NCI-H187 treated with DMSO at 0.1 percent for 48 hours (cell line): ENCODE measurements at regions not wholly inside any gene's neighbourhood (a gene's known extent, or its start where the extent isn't known, plus 50 kb on each side); places are given as distances from the start of the nearest gene placed in this dataset.
A peak's percentile ranks its signal among the peaks of the same experiment; 100 is the strongest.

Experiments
- DNase-seq: peaks from one replicate; lab custom pipeline; 2025; lab: John Stamatoyannopoulos, UW

DNA sequence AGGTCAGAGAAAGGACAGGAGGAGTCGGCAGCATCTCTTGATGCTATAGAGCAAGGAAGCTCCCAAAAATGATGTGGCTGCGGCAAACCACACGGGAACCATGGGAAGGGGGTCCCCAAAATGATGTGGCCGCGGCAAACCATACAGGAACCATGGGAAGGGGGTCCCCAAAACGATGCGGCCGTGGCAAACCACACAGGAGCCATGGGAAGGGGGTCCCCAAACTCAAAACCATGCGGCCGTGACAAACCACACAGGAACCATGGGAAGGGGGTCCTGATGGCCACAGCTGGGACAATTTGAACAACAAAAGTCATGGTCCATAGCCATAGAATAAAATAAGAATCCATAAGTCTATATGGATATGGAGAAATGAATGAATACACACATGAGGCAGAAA is 58.4 kb upstream of the GLI2 start:
- no peak for DNase-seq

DNA sequence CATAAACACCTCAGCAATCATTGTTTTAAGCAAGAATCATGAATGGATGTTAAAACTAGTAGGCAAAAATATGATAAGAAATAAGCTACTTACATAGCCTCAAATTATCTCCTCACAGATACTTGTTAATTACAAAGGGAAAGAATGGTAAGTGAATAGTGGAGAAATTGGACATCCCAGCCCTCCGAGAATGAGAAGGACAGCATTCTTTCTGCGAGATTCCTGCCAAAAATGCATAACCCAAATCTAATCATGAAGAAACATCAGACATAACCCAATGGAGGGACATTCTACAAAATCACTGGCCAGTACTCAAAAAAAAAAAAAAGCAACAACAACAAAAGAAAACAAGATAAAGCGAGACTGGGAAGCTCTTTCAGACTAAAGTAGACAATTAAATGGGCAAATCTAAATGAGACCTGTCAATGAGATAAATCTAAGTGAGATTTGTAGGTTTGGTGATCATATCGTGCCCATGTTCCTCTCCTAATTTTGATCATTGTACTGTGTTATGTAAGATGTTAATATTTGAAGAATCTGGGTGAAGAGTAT is 57.9 kb upstream of the GLI2 start:
- DNase-seq = no peak

DNA sequence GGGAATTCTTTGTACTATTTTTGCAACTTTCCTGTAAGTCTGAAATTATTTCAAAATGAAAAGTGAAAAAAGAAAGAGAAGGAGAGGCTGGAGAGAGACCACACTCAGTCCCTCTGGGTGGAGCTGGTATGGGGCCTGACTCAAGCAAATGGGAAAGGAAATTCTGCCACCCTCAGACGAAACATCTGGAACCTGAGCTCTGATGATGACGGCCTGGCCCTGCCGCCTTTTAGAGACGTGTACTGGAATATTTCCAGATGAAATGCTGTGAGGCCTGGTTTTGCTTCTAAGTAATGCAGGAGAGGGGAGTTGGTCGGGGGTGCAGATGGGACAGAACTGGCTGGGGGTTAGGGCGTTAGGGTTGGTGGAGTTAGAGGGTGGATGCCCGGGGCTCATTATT is 57.4 kb upstream of the GLI2 start:
- no peak for DNase-seq

DNA sequence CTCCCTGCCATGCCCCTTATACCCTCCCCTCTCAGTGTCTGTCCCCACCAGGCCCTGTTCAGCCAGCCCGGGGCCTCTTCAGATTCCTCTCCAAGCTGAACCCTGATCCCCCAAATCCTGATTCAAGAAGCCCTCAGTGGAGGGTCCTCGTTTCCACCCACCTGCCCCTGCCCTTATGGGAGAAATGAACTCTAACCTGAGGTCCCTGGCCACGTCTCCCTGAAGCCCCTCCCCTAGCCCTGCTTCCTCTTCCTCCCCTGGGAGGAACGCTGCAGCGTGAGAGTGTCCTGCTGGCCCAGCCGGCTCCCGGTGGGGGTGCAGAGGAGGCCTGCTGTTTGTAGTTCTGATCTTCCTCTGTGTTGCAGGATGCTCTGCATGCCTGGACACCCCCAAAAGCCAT is 56.7 kb upstream of the GLI2 start:
- no peak for DNase-seq

DNA sequence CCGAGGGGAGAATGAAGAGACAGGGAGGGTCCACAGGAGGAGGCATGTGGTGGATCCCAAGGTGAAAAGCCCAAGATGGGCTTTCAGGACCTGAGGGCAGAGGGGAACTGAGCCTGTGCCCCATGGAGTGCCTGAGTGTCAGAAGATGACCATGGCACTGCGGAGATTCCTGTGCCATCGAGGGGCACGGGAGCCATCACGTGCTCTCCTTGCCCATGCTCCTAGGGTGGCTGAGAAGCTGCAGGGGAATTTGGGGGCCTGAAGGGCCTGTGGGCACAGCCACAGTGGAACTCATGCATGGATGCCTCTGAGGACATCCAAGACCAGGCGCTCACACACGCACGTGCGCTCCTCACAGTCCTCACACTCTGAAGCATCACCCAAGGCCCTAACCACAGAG is 56.1 kb upstream of the GLI2 start:
- no peak for DNase-seq

DNA sequence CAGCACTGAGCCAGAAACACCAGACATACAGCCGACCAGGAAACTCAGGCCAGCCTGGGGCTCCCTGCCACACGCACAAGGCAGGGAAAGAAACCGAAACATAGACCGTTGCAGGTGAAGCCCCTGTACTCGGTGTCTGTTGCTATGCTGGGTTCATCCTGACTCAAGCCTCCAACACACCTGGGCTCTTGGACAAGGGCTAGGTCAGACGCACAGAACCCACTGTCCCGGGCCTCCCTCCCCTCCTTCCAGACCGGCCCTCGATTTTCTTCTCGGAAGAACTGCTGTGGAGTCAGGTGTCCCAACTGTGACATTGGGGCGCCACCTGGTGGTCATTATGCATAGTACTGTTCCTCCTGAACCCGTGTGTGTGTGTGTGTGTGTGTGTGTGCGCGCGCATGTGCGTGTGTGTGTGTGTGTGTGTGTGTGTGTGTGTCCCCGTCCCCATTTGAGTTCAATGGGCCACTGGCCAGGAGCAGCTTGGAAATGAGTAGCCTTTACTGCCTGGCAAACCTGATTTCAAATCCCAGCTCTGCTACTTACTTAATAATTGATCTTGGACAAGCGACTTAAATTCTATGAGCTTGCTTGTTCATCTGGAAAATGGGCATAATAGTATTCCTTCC is 55.4 kb upstream of the GLI2 start:
- peak; percentile 10 for DNase-seq

DNA sequence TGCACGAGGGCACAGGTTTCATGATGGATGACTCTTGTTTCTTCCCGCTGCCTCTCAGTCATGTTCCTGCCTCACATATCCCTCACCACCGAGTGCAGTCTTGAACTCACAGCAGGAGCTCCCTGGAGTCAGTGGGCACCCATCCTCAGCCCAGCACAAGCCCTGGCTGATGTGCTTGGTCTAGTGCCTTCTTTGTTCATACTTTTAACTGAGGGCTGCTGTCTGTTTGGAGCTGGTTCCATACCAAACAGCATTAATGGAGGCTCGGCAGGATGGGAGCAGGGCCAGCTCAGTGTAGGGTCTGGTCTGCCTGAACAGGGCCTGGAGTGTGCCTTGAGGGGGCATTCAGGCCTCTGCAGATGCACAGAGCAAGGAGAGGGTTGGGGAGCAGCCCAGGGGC is 54.5 kb upstream of the GLI2 start:
- no peak for DNase-seq

DNA sequence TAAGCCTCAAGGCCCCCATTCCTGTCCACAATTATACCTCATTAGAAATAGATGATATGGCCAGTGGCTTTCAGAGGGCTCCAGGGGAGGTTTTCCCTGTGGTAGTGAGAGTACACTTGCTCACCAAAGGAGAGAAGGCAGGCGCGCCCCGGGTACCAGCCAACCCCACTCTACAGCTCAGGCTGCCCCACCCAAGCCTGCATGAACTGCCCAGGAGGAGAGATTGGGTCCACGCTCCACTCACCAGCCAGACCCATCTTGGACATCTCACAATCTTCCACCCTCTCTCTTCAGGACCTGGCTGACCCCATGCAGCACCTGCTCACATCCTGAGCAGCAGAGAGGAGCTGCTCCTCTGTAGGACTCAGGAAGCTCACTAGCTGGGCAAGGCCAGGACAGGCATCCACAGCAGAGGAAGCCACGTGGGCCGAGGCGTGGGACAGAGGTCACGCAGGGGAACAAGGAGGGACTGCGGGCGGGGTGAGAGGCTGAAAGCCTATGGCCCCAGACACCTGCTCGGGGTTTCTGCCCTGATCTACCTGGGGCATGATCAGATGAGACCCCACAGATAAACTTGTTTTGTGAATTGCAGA is 53.9 kb upstream of the GLI2 start:
- no peak for DNase-seq

DNA sequence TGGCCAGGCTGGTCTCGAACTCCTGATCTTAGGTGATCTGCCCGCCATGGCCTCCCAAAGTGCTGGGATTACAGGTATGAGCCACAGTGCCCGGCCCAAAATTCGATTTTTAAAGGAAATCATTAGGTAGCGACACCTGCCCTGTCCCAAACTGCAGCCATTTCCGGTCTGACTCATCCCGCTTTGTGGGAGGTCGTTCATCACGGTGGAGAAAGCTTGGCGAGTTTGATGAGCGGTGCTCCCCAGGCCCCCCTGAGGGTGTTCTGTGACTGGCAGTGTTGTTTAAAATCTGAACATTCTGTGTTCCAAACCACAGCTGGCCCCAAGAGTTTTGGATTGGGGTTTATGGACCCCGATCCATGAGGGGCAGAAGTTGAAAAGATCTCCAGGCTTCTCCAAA is 53.0 kb upstream of the GLI2 start:
- DNase-seq = no peak

DNA sequence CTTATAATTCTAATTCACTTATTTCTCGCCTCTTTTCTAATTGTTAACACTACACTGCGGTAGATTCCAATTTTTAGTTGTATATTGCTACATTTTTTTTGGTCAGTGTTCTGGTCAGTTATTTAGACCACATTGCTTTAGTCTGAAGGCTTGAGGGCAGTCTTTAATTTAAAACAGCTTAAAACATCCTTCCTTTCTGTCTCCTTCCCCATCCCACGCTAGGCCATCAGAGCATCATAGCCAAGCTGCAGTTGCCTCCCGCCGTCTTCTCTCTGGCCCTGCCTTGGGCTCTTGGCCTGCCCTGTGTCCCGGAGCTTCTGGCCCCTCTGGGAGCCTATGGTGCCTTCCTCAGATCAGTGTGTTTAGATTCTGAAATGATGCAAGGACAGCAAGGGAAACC is 52.6 kb upstream of the GLI2 start:
- DNase-seq = no peak

DNA sequence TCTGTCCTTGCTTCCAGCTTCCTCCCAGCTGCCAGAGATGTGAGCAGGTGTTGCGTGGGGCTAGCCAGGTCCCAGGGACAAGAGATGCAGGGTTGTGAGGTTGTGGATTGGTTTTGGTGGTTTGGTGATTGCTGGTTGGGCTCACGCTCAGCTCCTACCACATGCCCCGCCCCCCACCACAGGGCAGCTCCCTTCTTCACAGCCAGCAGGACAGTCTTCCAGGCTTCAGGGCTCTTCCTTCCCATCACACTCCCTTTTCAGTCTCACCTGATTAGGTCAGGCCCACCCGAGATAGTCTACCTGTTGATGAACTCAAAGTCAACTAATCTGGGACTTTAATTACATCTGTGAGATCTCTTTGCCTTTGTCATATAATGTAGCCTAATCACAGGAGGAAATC is 52.0 kb upstream of the GLI2 start:
- no peak for DNase-seq

DNA sequence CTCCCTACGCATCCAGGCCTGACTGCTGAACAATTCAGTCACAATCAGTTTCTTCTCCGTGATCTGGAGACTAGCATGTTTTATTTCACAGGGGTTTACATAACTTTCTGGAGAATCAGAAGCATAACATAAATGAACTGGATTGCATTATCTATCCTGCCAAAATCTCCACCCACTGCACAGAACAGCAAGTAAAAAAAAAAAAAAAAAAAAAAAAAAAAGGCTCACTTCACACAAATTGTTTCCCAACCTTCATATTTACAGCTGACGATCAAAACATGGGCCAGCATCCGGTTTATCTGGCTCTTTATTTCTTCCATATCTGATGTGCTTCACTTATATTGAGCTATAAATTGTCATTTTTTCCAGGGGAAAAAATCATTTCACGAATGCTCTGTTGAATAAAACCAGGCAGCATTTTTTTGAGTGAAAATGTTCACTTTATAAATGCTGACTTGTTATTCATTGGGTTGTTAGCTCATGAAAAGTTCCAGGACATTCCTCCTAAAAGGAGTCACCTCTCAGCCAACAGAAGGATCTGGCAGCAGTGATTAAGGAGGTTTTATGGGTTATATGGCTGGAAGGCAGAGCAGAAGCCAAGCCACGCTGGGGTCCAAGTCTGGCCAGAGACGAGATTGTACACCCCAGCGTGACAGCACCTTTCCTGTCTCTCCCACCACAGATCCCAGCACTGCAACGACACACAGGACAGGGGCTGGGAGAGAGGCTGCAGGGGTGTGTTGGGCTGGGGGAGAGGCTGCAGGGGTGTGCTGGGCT is 51.2 kb upstream of the GLI2 start:
- DNase-seq = no peak

DNA sequence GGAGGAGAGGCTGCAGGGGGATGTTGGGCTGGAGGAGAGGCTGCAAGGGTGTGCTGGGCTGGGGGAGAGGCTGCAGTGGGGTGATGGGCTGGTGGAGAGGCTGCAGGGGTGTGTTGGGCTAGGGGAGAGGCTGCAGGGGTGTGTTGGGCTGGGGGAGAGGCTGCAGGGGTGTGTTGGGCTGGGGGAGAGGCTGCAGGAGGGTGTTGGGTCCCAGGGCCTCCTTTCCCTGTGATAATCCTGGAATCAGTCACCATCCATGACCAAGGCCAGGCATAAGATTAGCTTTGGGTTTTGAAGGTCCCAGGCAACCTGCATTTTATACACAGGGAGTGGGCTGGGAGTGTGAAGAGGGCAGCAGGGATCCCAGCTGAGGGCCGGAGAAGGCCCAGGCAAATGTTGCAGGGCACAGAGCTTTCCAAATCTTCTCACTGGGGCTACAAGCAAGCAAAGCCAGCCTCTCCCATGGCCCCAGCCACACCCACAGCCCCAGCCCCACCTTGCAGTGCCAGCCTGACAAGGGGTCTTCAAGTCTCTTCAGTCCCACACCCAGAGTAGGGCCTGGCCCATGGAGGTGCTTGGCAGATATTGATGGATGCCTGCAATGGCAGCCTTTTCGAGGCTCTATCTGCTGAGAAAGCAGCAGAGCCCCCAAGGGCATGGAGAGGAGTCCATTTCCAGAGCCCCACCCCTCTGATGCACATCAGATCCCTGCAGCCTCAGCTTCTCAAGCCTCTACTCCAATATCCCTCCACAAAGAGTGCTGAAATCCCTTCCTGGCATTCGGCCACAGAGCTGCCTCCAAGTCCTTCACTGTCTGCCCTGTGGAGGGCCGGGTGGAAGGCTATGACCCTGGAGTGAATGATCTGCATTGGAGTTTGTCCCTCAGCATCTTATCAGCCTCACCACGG is 50.3 kb upstream of the GLI2 start:
- DNase-seq = no peak
